ENCODE measurements at regions not wholly inside any gene's neighbourhood (a gene's known extent, or its start where the extent isn't known, plus 50 kb on each side); places are given as distances from the start of the nearest gene placed in this dataset.

- no peak for TF ChIP-seq CTCF (IDR thresholded peaks at IDR 0.05; ENCODE audit: insufficient read depth, low read depth, low read length)
- no peak for TF ChIP-seq EZH2 (IDR thresholded peaks at IDR 0.05; ENCODE audit: insufficient read depth, low read length)
Measured at GRCh38 chr2:600542-601386, 76.4 kb downstream of the TMEM18 start.

Data from astrocyte (in vitro differentiated cells and primary cell).